GM12878 (cell line): ENCODE measurements at regions not wholly inside any gene's neighbourhood (a gene's known extent, or its start where the extent isn't known, plus 50 kb on each side); places are given as distances from the start of the nearest gene placed in this dataset.

Experiments used
- JUNB ChIP-seq: IDR thresholded peaks from 2 replicates; pipeline ENCODE4 v1.6.1; 2016; ENCODE audit warnings: antibody characterized with exemption, mild to moderate bottlenecking
- RAD21 ChIP-seq: IDR thresholded peaks from 2 replicates; pipeline ENCODE4 v1.6.1; 2011; ENCODE audit warnings: mild to moderate bottlenecking, low read depth, low read length, moderate library complexity; ENCODE audit not compliant: insufficient read depth
- SIX5 ChIP-seq: IDR thresholded peaks from 2 replicates; pipeline ENCODE4 v1.6.1; 2011; ENCODE audit warnings: mild to moderate bottlenecking, low read depth, low read length, moderate library complexity; ENCODE audit not compliant: severe bottlenecking
- ZBED1 ChIP-seq: IDR thresholded peaks from 2 replicates; pipeline ENCODE4 v1.6.1; 2016; ENCODE audit warnings: borderline replicate concordance
- TF ChIP-seq, protein P1 (sequence below): fragments of 450-650 bp; IDR thresholded peaks from 2 replicates; pipeline ENCODE4 v1.6.1; 2017; ENCODE audit warnings: mild to moderate bottlenecking, moderate library complexity

GRCh38 chr2:106288873-106289272, 94.8 kb upstream of the UXS1 start:
- TF ChIP-seq JUNB = no peak
- TF ChIP-seq, protein P1, sequence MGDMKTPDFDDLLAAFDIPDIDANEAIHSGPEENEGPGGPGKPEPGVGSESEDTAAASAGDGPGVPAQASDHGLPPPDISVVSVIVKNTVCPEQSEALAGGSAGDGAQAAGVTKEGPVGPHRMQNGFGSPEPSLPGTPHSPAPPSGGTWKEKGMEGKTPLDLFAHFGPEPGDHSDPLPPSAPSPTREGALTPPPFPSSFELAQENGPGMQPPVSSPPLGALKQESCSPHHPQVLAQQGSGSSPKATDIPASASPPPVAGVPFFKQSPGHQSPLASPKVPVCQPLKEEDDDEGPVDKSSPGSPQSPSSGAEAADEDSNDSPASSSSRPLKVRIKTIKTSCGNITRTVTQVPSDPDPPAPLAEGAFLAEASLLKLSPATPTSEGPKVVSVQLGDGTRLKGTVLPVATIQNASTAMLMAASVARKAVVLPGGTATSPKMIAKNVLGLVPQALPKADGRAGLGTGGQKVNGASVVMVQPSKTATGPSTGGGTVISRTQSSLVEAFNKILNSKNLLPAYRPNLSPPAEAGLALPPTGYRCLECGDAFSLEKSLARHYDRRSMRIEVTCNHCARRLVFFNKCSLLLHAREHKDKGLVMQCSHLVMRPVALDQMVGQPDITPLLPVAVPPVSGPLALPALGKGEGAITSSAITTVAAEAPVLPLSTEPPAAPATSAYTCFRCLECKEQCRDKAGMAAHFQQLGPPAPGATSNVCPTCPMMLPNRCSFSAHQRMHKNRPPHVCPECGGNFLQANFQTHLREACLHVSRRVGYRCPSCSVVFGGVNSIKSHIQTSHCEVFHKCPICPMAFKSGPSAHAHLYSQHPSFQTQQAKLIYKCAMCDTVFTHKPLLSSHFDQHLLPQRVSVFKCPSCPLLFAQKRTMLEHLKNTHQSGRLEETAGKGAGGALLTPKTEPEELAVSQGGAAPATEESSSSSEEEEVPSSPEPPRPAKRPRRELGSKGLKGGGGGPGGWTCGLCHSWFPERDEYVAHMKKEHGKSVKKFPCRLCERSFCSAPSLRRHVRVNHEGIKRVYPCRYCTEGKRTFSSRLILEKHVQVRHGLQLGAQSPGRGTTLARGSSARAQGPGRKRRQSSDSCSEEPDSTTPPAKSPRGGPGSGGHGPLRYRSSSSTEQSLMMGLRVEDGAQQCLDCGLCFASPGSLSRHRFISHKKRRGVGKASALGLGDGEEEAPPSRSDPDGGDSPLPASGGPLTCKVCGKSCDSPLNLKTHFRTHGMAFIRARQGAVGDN = no peak
- TF ChIP-seq ZBED1 = no peak
- TF ChIP-seq SIX5 = no peak
- no peak for TF ChIP-seq RAD21
